GM23338 (cell line): ENCODE measurements at regions not wholly inside any gene's neighbourhood (a gene's known extent, or its start where the extent isn't known, plus 50 kb on each side); places are given as distances from the start of the nearest gene placed in this dataset.

ENCODE experiments used
- ATAC-seq: fragments of 200-7000 bp; cut with Tn5 transposase; 3 replicates; pipeline ENCODE4 v1.9.1; 2020
- DNase-seq: peaks from one replicate; pipeline ENCODE4 v3.0.0-alpha.2; 2015; ENCODE audit warnings: low spot score
- H2AFZ ChIP-seq: fragments of 200-600 bp; sonication (generic); 2 replicates; pipeline ENCODE4 v1.8.0; 2016; ENCODE audit warnings: antibody characterized with exemption, mild to moderate bottlenecking, moderate library complexity
- H3F3A ChIP-seq: fragments of 200-600 bp; sonication (generic); replicated peaks from 2 replicates; pipeline ENCODE4 v1.8.0; 2017; ENCODE audit warnings: antibody characterized with exemption, mixed run types, low read depth
- H3K27ac ChIP-seq: fragments of 200-600 bp; sonication (generic); 2 replicates; pipeline ENCODE4 v1.6.1; 2016; ENCODE audit warnings: low read depth
- H3K27me3 ChIP-seq: fragments of 200-600 bp; sonication (generic); 2 replicates; pipeline ENCODE4 v1.8.0; 2016; ENCODE audit warnings: mild to moderate bottlenecking, mixed run types, moderate library complexity; ENCODE audit not compliant: insufficient read depth
- H3K36me3 ChIP-seq: fragments of 200-600 bp; sonication (generic); 2 replicates; pipeline ENCODE4 v1.8.0; 2016; ENCODE audit warnings: mild to moderate bottlenecking; ENCODE audit not compliant: insufficient read depth
- H3K4me1 ChIP-seq: fragments of 200-600 bp; sonication (generic); 2 replicates; pipeline ENCODE4 v1.8.0; 2016; ENCODE audit warnings: mild to moderate bottlenecking, moderate library complexity; ENCODE audit not compliant: insufficient read depth
- H3K4me2 ChIP-seq: fragments of 200-600 bp; sonication (generic); 2 replicates; pipeline ENCODE4 v1.7.1; 2017; ENCODE audit warnings: mixed run types
- H3K4me3 ChIP-seq: fragments of 200-600 bp; sonication (generic); 2 replicates; pipeline ENCODE4 v1.6.1; 2016; ENCODE audit warnings: mixed run types
- H3K79me2 ChIP-seq: fragments of 200-600 bp; sonication (generic); replicated peaks from 2 replicates; pipeline ENCODE4 v1.8.0; 2017; ENCODE audit warnings: mild to moderate bottlenecking; ENCODE audit not compliant: insufficient read depth
- H3K9me2 ChIP-seq: fragments of 200-600 bp; sonication (generic); 2 replicates; pipeline ENCODE4 v1.8.0; 2017; ENCODE audit not compliant: insufficient read depth
- H4K20me1 ChIP-seq: fragments of 200-600 bp; sonication (generic); replicated peaks from 2 replicates; pipeline ENCODE4 v1.8.0; 2017; ENCODE audit warnings: mild to moderate bottlenecking; ENCODE audit not compliant: insufficient read depth
- H3K27ac Mint-ChIP-seq: 2 replicates; pipeline ENCODE4 v1.8.0; 2020; ENCODE audit warnings: inconsistent platforms, mild to moderate bottlenecking, moderate library complexity, mixed read lengths
- H3K27me3 Mint-ChIP-seq: 3 replicates; pipeline ENCODE4 v1.8.0; 2022; ENCODE audit warnings: low read depth, mild to moderate bottlenecking, moderate library complexity, mixed read lengths, inconsistent platforms; ENCODE audit not compliant: insufficient read depth, poor library complexity
- H3K36me3 Mint-ChIP-seq: 3 replicates; pipeline ENCODE4 v1.8.0; 2021; ENCODE audit warnings: low read depth, mild to moderate bottlenecking, inconsistent platforms, moderate library complexity, mixed read lengths
- H3K4me1 Mint-ChIP-seq: 3 replicates; pipeline ENCODE4 v1.8.0; 2020; ENCODE audit warnings: mild to moderate bottlenecking, inconsistent platforms, mixed read lengths
- H3K4me3 Mint-ChIP-seq: 3 replicates; pipeline ENCODE4 v1.8.0; 2021; ENCODE audit warnings: moderate library complexity, mild to moderate bottlenecking, inconsistent platforms, mixed read lengths
- H3K9me3 Mint-ChIP-seq: 3 replicates; pipeline ENCODE4 v1.8.0; 2020; ENCODE audit warnings: moderate library complexity, mild to moderate bottlenecking, inconsistent platforms, mixed read lengths
- CTCF ChIP-seq, 2 experiments: fragments of 200-600 bp in 1 of 2; sonication (generic) in 1 of 2; conservative IDR thresholded peaks; 2 replicates each; pipeline versions ENCODE4 v1.5.1 to v1.6.1; 2016 to 2017; ENCODE audit warnings: antibody characterized with exemption in 2 of 2, low read depth in 2 of 2, mild to moderate bottlenecking in 2 of 2, moderate library complexity in 1 of 2
- JUNB ChIP-seq: IDR thresholded peaks from one replicate; pipeline ENCODE4 v1.6.1; 2016; ENCODE audit warnings: antibody characterized with exemption; ENCODE audit not compliant: unreplicated experiment
- NANOG ChIP-seq: IDR thresholded peaks from 2 replicates; pipeline ENCODE4 v1.6.1; 2016; ENCODE audit warnings: antibody characterized with exemption, borderline replicate concordance
- POLR2AphosphoS5 ChIP-seq: IDR thresholded peaks from 2 replicates; pipeline ENCODE4 v1.6.1; 2016; ENCODE audit warnings: antibody characterized with exemption, low read depth
- ZNF114 ChIP-seq: fragments of 250-450 bp; sonication (Bioruptor Pico); IDR thresholded peaks from 2 replicates; pipeline ENCODE4 v1.5.0; 2020; ENCODE audit warnings: mild to moderate bottlenecking, moderate library complexity
- ZNF331 ChIP-seq: fragments of 250-450 bp; sonication (Bioruptor Pico); IDR thresholded peaks from 2 replicates; pipeline ENCODE4 v1.5.0; 2020; ENCODE audit warnings: low read depth, mild to moderate bottlenecking, moderate library complexity

GRCh38 chr4:108417923-108418322 lies 202.5 kb upstream of the RPL34 start (continued):
- TF ChIP-seq CTCF (conservative IDR thresholded peaks at IDR 0.05; ENCODE audit: low read depth in 2 of 2) (no peak), NANOG (no peak), POLR2AphosphoS5 (no peak)

GRCh38 chr4:108416831-108417230 lies 203.5 kb upstream of the RPL34 start:
- H3K4me3 ChIP-seq = no peak overlapping the region
- H4K20me1 ChIP-seq = no peaks in the 10 kb centered on the region
- no peaks in the 10 kb centered on the region for H3K4me1 ChIP-seq
- ATAC-seq = no peak
- H3K9me2 ChIP-seq = 0 out of 2 replicates have a peak, but pooled peaks cover 8% of the 10 kb centered on the region
- H3K27ac ChIP-seq = no peak overlapping the region
- H3F3A ChIP-seq = no peaks in the 10 kb centered on the region
- H3K4me1 Mint-ChIP-seq = no peaks in the 10 kb centered on the region
- no peak overlapping the region for H2AFZ ChIP-seq
- H3K4me2 ChIP-seq = no peak overlapping the region
- H3K27me3 ChIP-seq = no peaks in the 10 kb centered on the region
- no peak overlapping the region for H3K4me3 Mint-ChIP-seq
- no peak for DNase-seq
- peaks cover 5% of the 10 kb centered on the region; the same call in 2 of the 3 replicates for H3K9me3 Mint-ChIP-seq
- H3K27me3 Mint-ChIP-seq = peaks cover 6% of the 10 kb centered on the region
- H3K36me3 Mint-ChIP-seq = peaks cover under 1% of the 10 kb centered on the region; the same call in 1 of the 3 replicates
- no peak overlapping the region for H3K27ac Mint-ChIP-seq
- H3K79me2 ChIP-seq = no peaks in the 10 kb centered on the region
- no peaks in the 10 kb centered on the region for H3K36me3 ChIP-seq
- TF ChIP-seq JUNB (no peak), ZNF331 (CRISPR knock-in tag) (no peak)

- ATAC-seq (peak; percentile 45; the same call in 2 of the 3 replicates), DNase-seq (peak; percentile 5)
- no peak overlapping the region for H3K4me3 ChIP-seq
- Mint-ChIP-seq H3K4me3 (no peak overlapping the region), H3K27ac (no peak overlapping the region), H3K4me1 (peaks cover 7% of the 10 kb centered on the region; the same call in 2 of the 3 replicates), H3K9me3 (peaks cover 4% of the 10 kb centered on the region; the same call in 2 of the 3 replicates), H3K27me3 (peaks cover 4% of the 10 kb centered on the region), H3K36me3 (no peaks in the 10 kb centered on the region)
- 0 out of 2 replicates have a peak, but pooled peaks cover 8% of the 10 kb centered on the region for H3K9me2 ChIP-seq
- H3K79me2 ChIP-seq = no peaks in the 10 kb centered on the region
- no peaks in the 10 kb centered on the region for H4K20me1 ChIP-seq
- H3K4me1 ChIP-seq = no peaks in the 10 kb centered on the region
- no peak overlapping the region for H2AFZ ChIP-seq
- H3F3A ChIP-seq = no peaks in the 10 kb centered on the region
- H3K4me2 ChIP-seq = no peak overlapping the region
- H3K27me3 ChIP-seq = no peaks in the 10 kb centered on the region
- TF ChIP-seq ZNF114 (CRISPR knock-in tag) (no peak), CTCF (conservative IDR thresholded peaks at IDR 0.05; ENCODE audit: low read depth in 2 of 2) (peak in 1 of 2 experiments; percentile 5; a peak in 1 of 4 replicates)
- H3K27ac ChIP-seq = no peak overlapping the region
- no peaks in the 10 kb centered on the region for H3K36me3 ChIP-seq
Observed at GRCh38 chr4:108415389-108415788, 205.0 kb upstream of the RPL34 start.
